NCI-H345 (cell line): ENCODE measurements at regions not wholly inside any gene's neighbourhood (a gene's known extent, or its start where the extent isn't known, plus 50 kb on each side); places are given as distances from the start of the nearest gene placed in this dataset.

ENCODE experiments used
- DNase-seq: peaks from one replicate; lab custom pipeline; 2025; lab: John Stamatoyannopoulos, UW

DNA sequence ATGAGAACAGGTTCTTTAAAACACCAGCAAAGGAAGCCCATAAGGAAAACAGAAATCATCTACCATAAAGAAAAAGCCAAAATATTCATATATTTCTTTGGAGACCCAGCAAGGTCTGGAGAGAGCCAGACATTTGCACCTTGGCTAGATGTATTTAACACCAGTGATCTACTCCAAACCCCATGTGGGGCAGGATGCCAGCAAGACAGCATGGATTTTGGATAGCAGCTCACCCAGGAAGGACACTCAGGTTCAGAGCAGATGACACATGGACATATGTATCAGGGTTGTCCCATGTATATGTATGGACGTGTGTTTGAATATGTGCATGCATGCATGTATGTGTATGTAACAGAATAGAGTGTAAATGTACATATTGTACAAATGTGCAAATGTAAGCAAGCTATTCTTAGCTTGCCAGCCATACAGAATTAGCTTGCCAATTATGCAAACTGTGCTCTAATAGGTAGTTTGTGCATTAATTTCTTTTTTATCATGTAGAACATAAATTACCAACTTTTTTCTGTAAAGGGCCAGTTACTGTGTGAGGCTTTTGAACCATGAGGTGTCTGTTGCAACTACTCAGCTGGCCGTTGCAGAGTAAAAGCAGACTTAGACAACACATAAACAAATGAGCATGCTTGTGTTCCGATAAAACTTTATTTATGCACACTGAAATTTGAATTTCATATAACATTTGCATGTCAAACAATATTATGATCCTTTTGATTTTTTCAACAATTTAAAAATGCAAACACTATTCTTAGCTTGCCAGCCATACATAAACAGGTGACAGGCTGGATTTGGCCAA lies 73.5 kb upstream of the KAZN start:
- DNase-seq: no peak

DNA sequence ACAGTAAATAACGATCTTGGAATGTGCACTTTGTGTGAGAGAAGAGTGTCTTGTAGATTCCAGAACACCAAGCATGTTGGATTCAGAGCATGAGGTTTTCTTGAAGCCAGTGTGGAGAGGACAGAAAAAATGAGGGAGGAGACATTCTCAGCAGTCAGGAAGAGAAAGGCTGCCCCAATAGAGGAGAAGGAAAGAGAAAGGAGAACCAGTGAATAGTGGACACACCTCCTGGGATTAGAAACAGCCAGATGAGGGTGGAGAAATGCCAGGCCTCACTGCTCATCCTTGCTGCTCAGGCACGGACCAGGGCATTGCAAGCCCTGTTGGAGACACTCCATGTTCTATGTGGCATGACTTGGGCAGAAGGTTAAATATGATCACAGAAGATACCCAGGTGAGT lies 69.0 kb upstream of the KAZN start:
- no peak for DNase-seq

DNA sequence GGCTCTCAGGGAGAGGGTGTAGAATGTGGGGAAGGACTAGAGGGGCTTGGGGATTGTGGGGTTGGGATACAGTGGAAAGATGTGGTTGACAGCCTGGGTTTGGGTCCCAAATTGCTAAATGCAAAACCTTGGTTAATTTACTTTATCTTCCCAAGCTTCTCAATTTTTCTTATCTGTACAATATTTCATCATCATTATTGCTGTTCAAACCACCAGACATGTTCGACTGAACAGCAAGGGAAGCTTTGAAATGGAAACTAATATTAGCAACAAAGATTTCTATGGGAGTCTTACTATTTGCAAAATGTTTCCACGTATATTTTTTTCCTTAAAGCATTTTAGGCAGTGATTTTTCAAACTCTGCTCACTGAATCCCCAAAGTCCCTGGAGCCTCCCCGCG lies 67.0 kb upstream of the KAZN start:
- DNase-seq: no peak

DNA sequence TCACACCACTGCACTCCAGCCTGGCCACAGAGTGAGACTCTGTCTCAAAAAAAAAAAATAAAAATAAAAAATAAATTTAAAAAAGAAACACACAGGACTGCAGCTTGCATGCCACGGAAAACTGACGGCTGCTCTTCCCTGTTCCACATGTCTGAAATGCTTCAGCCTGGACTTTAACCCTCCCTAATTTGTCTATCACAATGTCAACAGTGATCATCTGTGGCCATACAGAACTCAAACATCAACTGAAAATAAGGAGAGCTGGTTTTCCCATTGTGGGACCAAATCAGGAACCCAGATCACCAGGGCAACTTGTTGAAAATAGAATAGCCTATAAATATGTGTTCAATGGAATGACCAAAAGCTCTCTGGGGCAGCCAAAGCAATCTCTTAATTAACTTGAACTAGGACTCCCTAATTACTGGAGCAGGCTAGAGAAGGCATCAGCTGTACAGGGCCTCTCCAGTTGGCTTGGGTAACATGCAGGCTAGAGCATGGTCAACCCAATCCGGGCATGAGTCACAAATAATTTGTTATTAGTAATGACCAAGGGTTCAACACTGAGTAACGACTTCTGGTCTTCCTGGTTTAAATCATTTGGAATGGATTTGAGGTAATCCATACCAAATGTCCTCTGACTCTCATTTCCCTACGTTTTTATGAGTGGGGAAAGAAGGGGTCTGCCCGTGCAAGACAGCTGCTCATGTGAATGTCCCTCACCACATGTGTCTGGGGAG lies 62.7 kb upstream of the KAZN start:
- DNase-seq: no peak

DNA sequence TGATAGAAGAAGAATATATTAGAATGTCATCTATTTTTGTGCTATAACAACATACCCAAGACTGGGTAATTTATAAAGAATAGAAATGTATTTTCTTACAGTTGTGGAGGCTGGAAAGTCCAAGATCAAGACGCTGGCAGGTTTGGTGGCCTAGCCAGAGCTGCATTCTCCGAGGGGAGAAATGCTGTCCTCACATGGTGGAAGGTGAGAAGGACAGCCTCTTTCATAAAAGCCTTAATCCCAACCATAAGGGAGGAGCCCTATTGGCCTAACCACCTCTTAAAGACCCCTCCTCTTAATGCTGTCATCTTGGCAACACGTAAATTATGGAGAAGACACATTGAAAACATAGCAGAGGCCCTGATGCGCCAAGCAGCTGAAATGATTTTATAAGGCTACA lies 60.1 kb upstream of the KAZN start:
- DNase-seq: no peak

DNA sequence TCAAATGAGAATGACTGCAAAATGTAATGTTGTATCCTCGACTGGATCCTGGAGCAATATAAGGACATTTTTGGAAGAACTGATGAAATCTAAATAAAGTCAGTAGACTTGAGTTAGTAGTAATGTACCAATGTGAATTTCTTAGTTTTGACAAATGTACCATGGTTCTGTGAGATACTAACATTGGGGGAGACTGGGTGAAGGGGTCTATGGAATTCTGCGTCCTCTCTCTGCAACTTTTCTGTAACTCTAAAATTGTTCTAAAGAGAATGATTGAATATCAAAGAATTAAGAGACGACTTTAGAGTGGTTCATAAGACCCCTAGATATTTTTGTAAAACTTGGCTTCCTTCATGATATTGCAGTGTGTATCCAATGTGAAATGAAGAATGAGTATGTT lies 59.2 kb upstream of the KAZN start:
- DNase-seq: no peak

DNA sequence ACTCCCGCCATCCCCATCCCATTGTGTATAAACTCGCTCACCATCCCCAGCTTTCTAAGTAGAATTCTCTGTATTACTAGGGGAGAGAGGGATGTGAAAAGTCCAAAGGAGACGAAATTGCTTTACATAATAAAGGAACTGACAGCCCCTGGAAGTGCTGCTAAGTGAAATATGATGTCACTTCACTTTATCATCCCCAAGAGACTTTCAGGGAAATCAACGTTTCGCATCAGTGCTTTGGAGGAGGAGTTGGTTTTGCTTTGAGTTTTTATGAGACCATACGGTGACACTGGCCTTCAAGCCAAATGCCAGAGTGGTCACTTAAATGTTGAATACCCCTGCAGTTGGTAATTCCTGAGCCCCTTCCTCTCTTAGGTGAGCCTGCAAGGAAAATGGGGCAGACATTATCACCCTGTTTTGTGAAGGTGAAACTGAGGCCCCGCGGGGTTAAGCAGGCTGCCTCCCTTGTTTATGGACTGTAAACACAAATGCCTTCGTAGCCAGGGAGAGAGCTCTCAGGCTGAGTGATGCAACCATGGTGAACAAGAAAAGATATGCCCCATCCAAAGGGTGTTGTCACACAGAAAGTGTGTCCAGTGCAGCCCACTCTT lies 58.4 kb upstream of the KAZN start:
- DNase-seq: no peak

DNA sequence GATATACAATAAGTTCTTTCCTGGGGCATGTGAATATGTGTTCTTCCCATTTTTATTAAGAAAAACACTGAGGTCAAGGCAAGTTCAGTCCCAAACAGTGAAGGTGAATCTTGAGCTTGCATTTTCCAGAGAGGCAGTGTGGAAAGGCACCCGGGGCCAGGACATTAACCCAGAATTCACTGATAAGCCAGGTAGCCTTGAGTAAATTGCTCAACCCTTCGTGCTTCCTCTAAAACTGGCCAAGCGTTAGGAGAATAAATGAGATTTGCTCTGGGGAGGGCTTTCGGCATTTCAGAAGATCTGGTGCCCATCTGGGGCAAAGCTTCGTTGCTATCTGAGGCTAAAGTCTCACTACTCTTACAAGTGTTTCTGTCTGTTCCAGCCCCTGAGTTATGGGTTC lies 57.1 kb upstream of the KAZN start:
- DNase-seq: no peak

DNA sequence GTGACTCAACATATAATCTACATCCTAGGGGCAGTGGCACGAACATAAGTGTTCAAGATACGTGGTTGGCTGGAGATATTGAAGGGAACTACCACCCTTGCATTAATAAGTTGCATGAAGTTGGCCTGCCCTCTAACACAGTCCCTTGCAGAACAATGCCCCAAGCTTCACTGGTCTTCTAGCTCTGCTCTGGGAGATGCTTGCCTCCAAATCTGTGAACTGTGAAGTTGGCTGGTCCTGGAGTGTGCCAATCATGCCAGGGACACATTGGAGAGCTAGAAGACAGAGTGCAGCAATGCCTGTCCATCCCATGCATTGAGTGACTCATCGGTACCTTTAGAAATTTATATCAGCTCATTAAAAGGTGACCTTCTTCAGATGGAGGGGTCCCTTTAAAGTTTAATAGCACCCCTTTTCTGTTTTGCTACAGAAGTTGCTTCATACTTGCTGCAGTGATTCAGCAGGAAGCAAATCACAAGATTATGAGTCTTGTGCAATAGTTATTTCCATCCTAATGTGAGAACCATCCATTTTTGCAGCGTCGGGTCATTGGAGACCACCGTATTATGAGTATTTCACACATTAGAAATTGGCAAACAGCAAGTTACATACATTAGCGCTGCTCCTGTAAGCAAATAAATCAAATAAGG lies 55.2 kb upstream of the KAZN start:
- DNase-seq: no peak

DNA sequence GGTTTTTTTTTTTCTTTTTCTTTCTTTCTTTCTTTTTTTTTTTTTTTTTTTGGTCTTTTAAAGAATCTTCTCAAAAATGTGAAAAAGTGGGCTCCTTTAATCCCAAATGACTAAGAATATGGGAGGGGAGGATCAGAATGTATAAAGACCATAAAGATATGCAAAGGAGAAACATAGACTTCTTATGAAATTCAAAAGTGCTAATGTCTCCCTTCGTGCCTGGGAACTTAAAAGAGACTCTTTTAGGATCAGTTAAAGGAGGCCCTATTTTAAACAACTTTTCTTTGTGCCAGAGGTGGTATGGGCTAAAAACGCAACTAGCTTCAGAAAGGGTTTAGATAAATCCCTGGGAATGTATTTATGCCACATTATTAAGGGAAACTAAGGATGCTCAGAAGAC lies 54.2 kb upstream of the KAZN start:
- no peak for DNase-seq

DNA sequence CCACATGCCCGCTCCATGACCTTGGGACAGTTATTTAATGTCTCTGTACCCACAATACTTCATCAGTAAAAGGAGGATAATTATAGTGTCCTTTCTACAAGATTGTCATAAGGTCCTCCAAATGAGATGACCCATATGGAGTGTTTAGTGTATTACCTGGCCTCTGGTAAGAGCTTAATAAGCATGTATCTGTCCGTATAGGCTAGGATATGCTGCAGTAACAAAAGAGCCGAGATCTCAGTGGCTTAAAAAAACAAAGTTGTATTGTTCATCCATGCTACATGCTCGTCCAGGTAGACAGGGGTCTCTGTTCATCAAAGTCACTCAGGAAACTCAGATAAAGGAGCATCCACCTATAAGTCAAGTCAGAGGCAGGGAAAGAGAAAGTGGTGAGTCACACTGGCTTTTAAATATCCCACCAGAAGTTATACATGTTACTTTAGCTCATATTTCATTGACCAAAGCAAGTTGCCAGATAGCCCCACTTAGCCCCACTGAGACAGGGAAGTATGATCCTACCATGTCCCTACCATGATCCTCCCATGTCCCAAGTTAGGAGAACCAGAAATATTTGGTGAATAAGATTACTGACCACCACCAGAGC lies 53.0 kb upstream of the KAZN start:
- DNase-seq: no peak

DNA sequence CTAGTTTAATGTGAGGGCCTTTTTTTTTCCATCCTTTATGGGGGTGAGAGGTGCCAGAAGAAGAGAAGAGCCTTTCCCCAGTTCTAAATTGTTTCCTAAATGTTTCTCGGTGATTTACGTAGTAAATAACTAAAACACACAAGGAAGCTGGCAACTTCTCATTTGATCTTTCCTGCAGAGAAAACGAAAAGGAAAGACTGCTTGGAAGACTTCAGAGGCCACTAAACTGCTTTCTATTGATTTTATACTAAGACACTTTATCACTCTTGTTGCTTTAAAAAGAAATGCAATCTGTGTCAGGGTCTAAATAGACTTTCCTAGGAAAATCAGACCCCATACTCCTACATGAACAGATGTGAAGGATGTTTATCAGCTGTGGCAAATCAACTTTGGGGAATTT lies 52.1 kb upstream of the KAZN start:
- no peak for DNase-seq
